ENCODE measurements at regions not wholly inside any gene's neighbourhood (a gene's known extent, or its start where the extent isn't known, plus 50 kb on each side); places are given as distances from the start of the nearest gene placed in this dataset.

- no peak overlapping the region for H3K4me2 ChIP-seq (ENCODE audit: control insufficient read depth, extremely low read depth, insufficient read depth, low read depth, low read length)
- H3K4me3 ChIP-seq (ENCODE audit: control insufficient read depth in 2 of 3, extremely low read depth in 1 of 3, insufficient read depth in 2 of 3, low read depth in 1 of 3, low read length in 3 of 3), result no peak overlapping the region
- H3K4me1 ChIP-seq (ENCODE audit: control insufficient read depth, extremely low read depth, insufficient read depth, low read length), result no peaks in the 10 kb centered on the region
- no peaks in the 10 kb centered on the region for H3K36me3 ChIP-seq (ENCODE audit: control insufficient read depth in 2 of 2, extremely low read depth in 1 of 2, insufficient read depth in 2 of 2, low read length in 2 of 2)
- DNase-seq (ENCODE audit: low read depth, low spot score) (no peak), FAIRE-seq (no peak)
- no peaks in the 10 kb centered on the region for H3K9me3 ChIP-seq (ENCODE audit: control insufficient read depth, low read depth, low read length)
- no peaks in the 10 kb centered on the region for H4K20me1 ChIP-seq (ENCODE audit: control insufficient read depth, extremely low read depth, insufficient read depth, low read length)
- H3K27ac ChIP-seq (ENCODE audit: control insufficient read depth, insufficient read depth, low read length), result no peak overlapping the region
- H3K9me1 ChIP-seq (ENCODE audit: control insufficient read depth, extremely low read depth, insufficient read depth, low read length), result no peaks in the 10 kb centered on the region
- no peak overlapping the region for H2AFZ ChIP-seq (ENCODE audit: control insufficient read depth, low read length)
- TF ChIP-seq CTCF (optimal IDR thresholded peaks at IDR 0.05 in 1 of 3, IDR thresholded peaks at IDR 0.05 in 1 of 3, conservative IDR thresholded peaks at IDR 0.05 in 1 of 3; ENCODE audit: extremely low read depth in 1 of 3, insufficient read depth in 2 of 3, low read length in 3 of 3) (no peak), EZH2 (IDR thresholded peaks at IDR 0.05; ENCODE audit: low read length) (no peak)
- dilution Hi-C loops (cut with MboI; ENCODE audit: extremely low pct_ligation_motif_present, low sequenced_read_pairs), result no loop called here
- H3K9ac ChIP-seq (ENCODE audit: control insufficient read depth, extremely low read depth, insufficient read depth, low read length), result no peak overlapping the region
- no peaks in the 10 kb centered on the region for H3K79me2 ChIP-seq (ENCODE audit: control insufficient read depth, insufficient read depth, low read length)
- H3K27me3 ChIP-seq (ENCODE audit: control insufficient read depth, extremely low read depth, insufficient read depth, low read length), result no peaks in the 10 kb centered on the region
Measured at GRCh38 chr10:47092376-47092775, 181.1 kb downstream of the PTPN20 start.

GRCh38 chr10:47092831-47093230 lies 181.6 kb downstream of the PTPN20 start:
- FAIRE-seq (no peak), DNase-seq (ENCODE audit: low read depth, low spot score) (no peak)
- dilution Hi-C loops (cut with MboI; ENCODE audit: extremely low pct_ligation_motif_present, low sequenced_read_pairs), result no loop called here
- Histone ChIP-seq H3K9ac (ENCODE audit: control insufficient read depth, extremely low read depth, insufficient read depth, low read length) (no peak overlapping the region), H3K4me2 (ENCODE audit: control insufficient read depth, extremely low read depth, insufficient read depth, low read depth, low read length) (no peak overlapping the region), H4K20me1 (ENCODE audit: control insufficient read depth, extremely low read depth, insufficient read depth, low read length) (no peaks in the 10 kb centered on the region), H3K4me3 (ENCODE audit: control insufficient read depth in 2 of 3, extremely low read depth in 1 of 3, insufficient read depth in 2 of 3, low read depth in 1 of 3, low read length in 3 of 3) (no peak overlapping the region), H3K36me3 (ENCODE audit: control insufficient read depth in 2 of 2, extremely low read depth in 1 of 2, insufficient read depth in 2 of 2, low read length in 2 of 2) (no peaks in the 10 kb centered on the region), H3K9me3 (ENCODE audit: control insufficient read depth, low read depth, low read length) (no peaks in the 10 kb centered on the region), H3K79me2 (ENCODE audit: control insufficient read depth, insufficient read depth, low read length) (no peaks in the 10 kb centered on the region), H2AFZ (ENCODE audit: control insufficient read depth, low read length) (no peak overlapping the region), H3K27me3 (ENCODE audit: control insufficient read depth, extremely low read depth, insufficient read depth, low read length) (no peaks in the 10 kb centered on the region), H3K4me1 (ENCODE audit: control insufficient read depth, extremely low read depth, insufficient read depth, low read length) (no peaks in the 10 kb centered on the region), H3K9me1 (ENCODE audit: control insufficient read depth, extremely low read depth, insufficient read depth, low read length) (no peaks in the 10 kb centered on the region), H3K27ac (ENCODE audit: control insufficient read depth, insufficient read depth, low read length) (no peak overlapping the region)
- TF ChIP-seq CTCF (optimal IDR thresholded peaks at IDR 0.05 in 1 of 3, IDR thresholded peaks at IDR 0.05 in 1 of 3, conservative IDR thresholded peaks at IDR 0.05 in 1 of 3; ENCODE audit: extremely low read depth in 1 of 3, insufficient read depth in 2 of 3, low read length in 3 of 3), result no peak
- TF ChIP-seq EZH2 (IDR thresholded peaks at IDR 0.05; ENCODE audit: low read length), result no peak
